HG02943 (cell line): ENCODE measurements at regions not wholly inside any gene's neighbourhood (a gene's known extent, or its start where the extent isn't known, plus 50 kb on each side); places are given as distances from the start of the nearest gene placed in this dataset.
A peak's percentile ranks its signal among the peaks of the same experiment; 100 is the strongest.
"Not testable (repeated sequence)": the region's sequence is repeated elsewhere in the genome, so short reads cannot be mapped to it uniquely, and the experiment has no call there.

ENCODE experiments used
- ATAC-seq: cut with Tn5 transposase; IDR thresholded peaks from one replicate; pipeline ENCODE4 v1.9.1; 2021; ENCODE audit warnings: mild to moderate bottlenecking, low read depth, moderate library complexity; ENCODE audit not compliant: unreplicated experiment

DNA sequence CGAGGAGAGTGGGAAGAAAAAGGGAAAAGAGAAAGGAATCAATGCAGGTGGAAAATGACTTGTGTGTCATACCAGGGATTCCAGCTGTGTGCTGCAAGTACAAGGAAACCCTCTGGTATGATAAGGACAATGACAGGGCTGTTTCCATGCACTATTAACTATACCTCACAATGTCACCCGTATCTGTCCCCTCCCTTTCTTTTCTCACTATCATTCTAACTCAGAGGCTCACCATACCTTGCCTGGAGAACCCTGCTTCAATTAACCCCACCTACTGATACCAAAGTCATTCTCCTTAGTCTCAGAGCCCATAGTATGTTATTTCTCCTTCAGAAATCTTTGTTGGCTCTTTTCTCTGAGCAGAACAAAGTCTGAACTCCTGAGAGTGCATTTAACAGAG lies 236.2 kb upstream of the NREP start:
- ATAC-seq, result no peak

DNA sequence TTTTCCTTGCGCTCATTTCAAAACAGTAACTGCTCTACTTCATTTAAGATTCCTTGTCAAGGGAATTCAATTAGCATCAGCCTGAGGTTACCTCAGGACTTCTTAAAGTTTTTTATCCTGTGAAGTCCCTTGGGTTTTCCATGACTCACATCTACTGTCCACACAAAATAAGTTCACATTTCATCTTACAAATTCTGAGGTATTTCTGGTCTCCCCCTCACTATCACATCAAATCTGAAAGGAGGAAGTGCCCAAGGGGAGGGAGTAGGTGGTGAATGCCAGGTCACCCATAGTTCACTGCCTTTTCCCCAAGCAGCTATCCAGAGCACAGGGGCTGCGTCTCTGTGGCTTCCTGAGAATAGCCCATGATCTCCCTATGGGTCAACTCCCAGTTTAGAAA lies 227.1 kb upstream of the NREP start:
- no peak for ATAC-seq

DNA sequence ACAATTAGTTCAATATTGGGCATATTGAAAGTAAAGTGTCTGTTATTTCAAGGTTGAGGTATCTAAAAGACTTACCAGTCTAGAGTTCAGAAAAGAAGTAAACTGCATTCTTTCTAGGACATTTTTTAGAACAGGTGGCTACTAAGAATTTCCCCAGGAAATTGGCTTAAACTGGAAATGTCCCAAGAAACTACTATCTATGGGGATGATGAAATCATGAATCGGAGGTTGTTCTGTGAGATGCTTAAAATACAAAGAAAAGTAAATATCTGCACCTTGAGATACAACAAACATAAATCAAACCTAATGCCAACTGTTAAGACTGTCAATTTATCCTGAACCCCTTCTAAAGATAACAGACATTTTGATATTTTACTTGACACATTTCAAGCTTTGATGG lies 226.5 kb upstream of the NREP start:
- no peak for ATAC-seq

DNA sequence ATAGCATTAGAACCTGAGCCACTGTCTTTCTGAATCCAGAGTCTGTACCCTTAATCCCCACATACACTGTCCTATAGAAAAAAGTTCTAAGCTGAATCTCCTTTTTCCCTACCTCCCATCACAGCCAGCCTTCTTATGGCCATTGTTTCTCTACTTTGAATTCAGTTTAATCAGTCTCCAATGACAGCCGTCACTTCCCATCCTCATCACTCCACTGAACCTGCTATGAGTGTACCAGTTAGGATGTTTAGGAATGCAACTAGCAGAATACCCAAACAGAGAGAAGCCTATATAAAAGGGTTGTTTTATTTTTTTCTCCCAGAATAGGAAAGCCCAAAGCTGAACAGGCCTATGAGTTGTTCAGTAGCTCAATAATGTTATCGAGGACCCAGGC lies 220.4 kb upstream of the NREP start:
- ATAC-seq, result no peak

DNA sequence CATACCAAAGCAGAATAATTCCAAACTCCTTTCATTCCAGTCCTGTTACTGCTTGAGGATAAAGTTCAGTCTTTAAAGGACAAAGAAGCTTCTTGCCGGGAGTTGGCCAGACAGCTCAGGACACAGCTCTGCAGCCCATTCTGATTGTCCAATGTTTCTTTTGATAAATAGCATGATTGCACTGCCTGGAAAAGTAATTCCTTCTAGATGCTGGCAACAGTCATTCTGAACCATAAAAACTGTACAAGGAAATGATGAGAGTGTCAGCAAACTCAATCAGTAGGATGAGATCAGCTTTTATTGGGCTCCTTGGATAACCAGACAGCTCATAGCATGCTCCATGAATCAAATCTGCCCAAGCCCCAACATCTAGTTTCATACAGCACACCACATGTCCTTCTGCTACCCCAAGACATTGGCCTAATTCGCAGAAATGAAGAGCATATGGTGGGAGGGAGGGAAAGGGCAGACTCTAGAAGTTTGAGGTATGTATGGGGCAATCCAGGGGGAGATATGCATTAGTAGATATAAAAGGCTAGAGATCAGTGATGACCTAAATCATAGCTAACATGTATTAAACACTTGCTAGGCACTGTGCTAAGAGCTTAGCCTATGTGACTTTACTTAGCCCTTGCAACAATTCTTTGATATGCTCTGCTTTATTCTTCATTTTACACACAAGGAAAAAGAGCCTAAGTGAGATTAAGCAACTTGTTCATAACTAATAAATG lies 219.9 kb upstream of the NREP start:
- no peak for ATAC-seq

DNA sequence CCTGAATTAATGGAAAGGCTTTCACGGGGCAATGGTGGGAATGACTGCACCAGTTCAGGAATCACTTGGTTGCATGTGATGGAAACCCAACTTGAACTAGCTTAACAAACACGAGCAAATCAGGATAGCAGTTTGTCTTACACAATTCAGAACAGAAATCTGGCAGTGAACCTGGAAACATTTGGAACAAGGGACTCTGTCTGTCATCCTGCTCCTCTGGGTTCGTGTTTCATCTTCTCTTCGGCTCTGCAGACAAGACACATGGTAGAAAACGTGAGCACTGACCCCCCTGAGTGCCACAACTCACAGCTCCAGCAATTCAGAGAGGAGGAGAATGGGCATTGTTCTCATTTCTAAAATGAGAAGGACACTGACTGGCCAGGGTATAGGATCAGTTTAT lies 218.1 kb upstream of the NREP start:
- ATAC-seq, result no peak

DNA sequence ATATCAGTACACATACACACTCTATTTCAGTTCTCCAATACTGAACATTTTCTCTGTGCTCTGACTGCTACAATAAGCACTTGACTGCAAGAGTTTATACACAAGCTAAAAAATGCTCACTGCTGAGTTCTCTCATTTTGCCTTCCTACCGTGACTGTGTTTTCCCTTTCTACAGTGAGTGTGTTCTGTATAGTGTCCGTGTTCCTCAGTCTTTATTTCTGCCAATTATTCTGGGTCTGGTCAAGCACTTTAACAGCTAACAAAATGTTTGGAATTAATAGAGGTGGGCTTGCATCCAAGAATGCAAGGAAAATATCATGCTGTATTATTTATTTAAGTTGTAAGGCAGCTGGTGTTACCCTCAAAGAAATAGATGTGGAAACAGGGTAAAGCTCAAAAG lies 217.0 kb upstream of the NREP start:
- ATAC-seq, result no peak

DNA sequence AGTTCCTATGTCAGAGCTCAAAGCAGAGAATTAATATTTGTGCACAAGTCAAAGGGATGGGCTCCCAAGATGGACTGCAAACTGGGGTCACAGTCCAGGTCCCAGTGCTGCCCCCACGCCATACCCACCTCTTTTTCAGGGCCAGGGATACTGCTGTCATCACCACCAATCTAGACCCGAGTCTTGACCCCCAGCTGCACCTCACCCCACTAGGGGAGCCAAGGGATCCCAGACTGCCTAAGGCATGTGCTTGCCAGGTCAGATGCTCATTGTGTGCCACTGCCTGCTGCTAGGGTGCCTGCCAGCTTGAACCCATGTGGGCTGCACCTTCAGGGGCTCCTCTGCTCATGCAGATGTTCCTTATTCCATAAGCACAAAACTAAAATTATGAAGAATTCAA lies 215.6 kb upstream of the NREP start:
- no peak for ATAC-seq

DNA sequence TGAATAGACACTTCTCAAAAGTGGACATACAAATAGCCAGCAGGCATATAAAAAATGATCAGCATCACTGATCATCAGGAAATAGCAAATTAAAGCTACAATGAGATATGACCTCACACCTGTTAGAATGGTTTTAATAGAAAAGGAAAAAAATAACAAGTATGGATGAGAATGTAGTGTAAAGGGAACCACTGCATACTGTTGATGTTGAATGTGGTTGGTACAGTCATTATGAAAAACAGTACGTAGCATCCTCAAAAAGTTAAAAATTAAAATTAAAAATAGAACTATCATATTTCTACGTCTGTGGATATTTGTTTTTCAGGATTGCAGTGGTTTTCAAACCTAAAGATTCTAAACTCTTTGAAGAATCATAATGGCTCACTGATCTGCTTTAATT lies 215.1 kb upstream of the NREP start:
- no peak for ATAC-seq

DNA sequence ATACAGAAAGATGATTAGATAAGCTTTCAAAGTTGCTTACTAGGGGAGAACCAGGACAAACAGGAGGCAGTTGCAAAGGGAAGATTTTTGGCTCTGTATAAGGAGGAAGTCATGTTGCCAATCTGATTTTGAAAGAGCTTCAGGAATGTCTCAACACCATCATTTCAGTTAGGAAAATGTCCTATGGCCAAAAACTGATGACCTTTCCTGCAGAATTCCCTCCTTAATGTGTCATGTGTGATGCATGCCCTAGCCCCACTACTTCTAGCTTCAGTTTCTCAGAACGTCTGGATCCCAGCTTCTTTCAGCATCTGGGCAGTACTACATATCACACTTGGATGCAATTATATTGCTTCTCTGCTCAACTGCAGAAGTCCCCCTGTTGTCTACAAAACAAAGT lies 211.5 kb upstream of the NREP start:
- ATAC-seq, result no peak

DNA sequence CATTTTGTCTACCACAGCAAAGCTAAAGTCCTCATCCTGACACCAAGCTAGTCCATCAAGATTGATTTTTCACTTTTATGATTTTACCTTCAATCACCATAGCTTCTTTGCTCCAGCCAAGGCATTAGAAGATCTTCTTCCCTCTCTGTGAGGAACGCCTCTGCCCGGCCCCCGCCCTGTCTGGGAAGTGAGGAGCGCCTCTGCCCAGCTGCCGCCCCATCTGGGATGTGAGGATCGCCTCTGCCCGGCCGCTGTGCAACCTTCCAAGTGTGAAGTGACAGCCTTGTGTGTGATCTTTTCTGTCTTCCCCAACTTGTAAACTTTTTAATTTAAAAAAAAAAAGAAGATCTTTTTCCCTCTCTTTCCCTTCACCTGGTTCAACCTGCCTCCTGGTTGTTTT lies 210.5 kb upstream of the NREP start:
- ATAC-seq, result no peak

DNA sequence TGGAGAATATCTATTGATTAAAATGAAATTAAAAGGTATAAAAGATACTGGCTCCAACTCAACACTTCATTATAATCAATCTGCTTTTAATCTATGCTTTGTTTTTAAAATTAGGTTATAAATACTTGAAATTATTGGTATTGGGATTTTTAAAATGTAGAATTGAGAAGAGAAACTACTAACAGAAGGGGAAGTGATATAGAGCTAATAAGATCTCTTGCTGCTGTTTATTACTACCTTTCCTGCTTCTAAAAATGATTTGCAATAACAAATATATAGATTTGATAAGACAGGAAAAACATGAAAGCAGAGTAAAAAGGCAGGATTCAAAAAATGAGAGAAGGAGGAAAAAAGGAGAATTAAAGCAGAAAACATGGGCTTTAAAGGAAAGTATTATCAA lies 209.3 kb upstream of the NREP start:
- no peak for ATAC-seq

DNA sequence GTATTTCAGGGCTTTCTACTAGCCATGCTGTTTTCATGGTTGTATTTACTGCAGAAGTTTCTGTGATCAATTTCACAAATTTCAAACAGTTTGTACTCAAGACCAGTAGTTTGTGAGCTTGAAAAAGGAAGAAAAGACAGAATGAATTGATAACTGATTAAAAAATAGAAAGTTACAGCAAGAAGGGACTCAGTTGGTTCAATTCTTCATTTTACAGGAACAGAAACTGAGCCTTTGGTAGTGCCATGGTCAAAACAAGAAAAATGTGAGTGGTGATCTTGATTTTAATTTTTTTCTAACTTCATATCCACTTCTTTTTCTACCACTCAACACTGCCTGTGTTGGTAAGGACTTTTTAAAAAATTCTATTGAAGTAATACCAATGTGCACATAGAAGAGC lies 206.6 kb upstream of the NREP start:
- no peak for ATAC-seq

DNA sequence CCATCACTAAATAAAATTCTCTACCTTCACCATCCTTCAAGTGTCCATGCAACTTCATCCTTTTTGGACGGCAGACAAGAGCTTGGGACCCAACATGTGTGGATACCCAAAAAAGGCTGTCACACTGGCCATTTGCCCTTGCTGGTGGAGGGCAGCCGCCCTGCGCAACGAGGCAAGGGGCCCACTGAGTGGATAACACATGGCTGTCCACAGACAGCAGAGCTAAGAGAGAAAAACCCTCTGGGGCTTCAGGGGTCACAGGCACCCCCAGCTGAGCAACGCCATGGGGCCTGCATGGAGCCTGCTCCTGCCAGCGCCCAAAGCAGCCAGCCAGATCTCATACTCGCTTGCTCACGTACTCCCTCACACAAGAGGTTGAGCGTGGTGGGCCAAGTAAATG lies 205.9 kb upstream of the NREP start:
- no peak for ATAC-seq

DNA sequence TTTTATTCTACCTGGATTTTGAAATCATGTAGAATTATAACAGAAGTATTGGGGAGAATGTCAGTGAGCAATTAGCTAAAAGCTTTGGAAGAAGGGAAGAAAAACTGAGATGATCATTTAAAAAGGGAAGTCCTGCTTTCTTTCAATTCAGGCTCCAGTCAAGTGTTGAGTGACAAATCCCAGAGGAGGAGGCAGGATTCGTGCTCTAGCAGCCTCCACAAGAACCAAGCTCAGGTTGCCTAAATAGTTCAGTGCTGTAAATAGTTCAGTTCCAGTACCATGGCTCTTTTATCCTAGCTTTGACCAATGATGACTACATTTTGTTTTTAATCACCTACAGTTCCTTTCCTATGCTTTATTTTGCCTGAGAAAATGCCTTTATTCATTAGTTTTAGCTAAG lies 204.9 kb upstream of the NREP start:
- ATAC-seq, result no peak

DNA sequence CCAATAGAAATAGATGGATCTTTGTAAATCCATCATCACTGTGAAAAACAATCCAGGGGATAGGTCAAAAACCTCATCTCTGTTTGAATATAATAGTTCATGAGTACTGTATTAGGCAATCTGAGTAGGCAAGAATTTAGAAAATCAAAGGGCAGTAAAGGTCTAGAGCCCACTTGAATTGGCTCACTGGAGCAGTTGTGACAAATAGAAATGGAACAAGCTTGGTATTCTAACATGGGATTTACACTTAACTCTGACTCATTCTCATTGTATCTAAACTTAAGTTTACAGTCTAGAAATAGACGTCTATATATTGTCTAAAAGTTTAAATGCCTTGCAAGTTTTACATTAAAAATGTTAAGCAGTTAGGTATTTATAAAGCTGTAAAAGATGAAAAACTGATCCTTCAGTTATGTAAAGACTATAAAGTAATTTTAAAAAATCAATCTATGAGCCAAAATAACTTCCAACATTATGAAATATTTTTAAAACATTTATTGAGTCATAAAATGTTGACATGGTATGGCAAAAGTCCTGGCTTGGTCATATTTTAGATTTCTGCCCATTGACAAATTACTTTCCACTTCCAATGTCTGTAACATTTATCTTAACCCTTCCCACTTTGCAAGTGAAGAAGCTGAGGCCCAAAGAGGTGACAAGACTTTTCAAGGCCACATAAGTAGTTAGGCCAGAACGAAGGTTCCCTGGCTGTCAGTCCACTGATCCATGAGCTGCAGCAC lies 203.7 kb upstream of the NREP start:
- no peak for ATAC-seq

DNA sequence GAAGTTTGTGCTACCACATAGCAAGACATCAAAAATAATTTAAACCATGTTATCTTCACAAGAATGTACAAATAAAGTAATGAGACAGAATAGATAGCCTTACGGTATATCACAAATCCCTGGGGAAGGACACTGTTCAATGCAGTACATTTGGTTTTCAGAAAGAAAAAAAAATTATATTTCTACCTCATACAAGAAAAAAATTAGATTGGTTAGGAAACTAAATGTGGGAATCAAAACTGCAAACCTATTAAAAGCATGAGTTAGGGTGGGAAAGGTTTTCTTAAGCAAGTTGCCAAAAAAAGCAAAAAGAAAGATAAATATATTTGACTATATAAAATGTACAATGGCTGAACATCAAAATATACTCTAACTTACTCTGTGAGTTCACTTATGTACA lies 201.9 kb upstream of the NREP start:
- ATAC-seq, result no peak

DNA sequence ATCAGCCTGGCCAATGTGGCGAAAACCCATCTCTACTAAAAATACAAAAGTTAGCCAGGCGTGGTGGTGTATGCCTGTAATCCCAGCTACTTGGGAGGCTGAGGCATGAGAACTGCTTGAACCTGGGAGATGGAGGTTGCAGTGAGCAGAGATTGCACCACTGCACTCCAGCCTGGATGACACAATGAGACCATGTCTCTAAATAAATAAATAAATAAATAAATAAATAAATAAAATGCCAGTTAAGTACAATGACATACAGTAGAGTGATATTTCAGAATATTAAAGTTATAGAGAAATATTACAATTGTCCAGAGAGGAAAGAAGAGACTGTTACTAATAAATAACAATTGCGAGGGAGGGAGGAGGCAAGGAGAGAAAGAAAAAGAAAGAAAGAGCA lies 199.8 kb upstream of the NREP start:
- ATAC-seq, result not testable (repeated sequence)

DNA sequence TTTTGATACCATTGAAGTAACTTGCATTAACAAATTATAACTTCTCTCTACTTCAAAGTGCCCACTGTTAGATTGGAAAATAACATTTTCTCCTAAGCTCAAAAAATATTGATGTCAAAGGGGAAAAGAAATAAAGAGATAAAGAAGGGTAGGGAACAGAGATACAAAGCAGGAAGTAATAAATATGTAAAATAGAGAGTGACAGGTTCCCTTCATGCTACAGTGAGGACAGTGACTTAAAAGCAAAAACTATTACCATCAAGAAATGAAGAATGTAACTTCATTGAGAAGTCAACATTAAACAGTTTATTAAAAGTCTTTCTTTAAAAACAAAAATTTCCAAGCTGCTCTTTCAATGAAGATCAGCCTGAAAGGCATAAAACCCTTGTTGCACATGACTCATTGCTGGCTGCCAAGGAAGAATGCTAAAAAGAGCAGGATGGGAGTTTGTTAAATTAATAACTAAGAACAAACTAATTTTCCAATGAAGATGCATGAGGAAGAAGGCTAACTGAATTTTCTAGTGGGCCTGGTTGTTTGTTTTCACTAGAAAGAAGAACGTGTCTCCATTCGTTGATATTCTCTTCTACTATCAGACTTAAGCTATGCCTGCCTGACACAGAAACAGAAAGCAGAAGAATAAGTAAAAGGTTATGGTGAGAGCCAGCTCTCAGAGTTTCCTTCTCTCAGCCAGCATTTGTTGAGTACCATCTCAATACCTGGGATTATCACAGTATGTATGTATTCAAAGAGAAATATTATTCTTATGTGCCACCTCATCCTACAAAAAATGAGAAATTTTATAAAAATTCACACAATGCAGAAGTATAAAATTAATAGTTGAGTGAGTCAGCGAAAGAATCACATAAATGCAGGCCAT lies 197.8 kb upstream of the NREP start:
- peak; percentile 83 for ATAC-seq

DNA sequence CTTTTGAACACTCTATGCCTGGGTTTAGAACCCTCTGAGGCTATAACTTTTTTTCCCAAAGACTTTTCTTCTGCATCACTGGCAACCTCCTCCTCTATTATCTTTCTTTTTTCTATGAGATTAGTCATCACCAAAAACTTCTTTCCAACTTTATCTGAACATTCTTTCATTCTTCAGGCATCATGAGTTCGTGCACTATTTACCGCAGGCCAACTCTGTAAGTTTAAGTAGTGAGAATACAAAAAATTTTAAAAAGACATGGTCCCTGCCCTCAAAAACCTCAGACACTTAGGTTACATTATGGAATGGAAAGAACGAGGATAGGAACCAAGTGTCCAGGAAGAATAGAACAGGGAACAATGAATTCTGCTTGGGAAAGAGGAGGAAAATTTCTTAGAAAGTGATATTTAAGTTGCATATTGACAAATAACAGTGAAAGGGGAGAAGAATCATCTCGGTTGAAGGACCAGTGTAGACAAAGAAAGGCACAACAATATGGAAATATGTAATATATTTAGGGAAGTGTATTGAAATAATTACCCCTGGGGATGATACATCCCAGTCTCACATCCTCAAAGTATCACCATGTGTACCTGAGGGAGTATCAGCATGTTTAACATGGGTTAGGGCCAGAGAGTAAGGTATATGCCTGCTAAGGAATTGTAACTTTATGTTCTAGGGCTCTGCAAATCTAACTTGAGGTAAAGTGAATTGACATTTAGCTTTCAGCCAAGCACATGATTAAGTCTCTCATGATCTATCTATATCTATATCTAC lies 196.5 kb upstream of the NREP start:
- no peak for ATAC-seq

DNA sequence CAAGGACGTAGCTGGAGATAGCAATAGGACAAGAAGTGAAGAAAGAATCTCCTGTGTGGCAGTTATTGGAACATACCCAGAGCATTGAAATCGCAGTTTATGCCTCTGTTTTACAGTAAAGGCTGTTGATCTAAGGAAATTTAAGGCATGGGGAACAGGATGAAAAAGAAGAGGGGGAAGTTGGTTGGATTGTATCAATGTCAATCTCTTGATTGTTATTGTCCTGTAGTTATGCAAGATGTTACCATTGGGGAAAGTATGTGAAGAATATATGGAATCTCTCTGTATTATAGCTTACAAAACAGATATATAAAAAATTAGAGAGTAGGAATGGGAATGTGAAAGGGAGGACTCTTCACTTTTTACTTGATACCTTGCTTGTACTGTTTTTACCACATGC lies 195.6 kb upstream of the NREP start:
- no peak for ATAC-seq
